A673 (cell line): ENCODE measurements at regions not wholly inside any gene's neighbourhood (a gene's known extent, or its start where the extent isn't known, plus 50 kb on each side); places are given as distances from the start of the nearest gene placed in this dataset.

Source experiments
- BruUV-seq: library from RNA; stranded (reverse); fragments of 400-500 nt; replicated peaks from 2 replicates; lab custom pipeline; 2021; lab: Mats Ljungman, UMichigan
- CTCF ChIA-PET: fragments of 300-600 bp; sonication (Branson Sonifier 250); formaldehyde crosslinking; loops from one replicate; lab custom pipeline; 2022; ENCODE audit warnings: antibody characterized with exemption; lab: Charles Lee
- POLR2A ChIA-PET: fragments of 300-600 bp; sonication (Branson Sonifier 250); formaldehyde crosslinking; loops from one replicate; lab custom pipeline; 2022; ENCODE audit warnings: antibody characterized with exemption; ENCODE audit not compliant: low non-redundant PET; lab: Charles Lee
- DNase-seq: peaks from one replicate; pipeline ENCODE4 v3.0.0-alpha.2; 2015; ENCODE audit warnings: low spot score
- H3K27ac ChIP-seq: fragments of 200-600 bp; sonication (generic); 2 replicates; pipeline ENCODE4 v1.5.1; 2016; ENCODE audit warnings: mixed run types, low read depth, mild to moderate bottlenecking, mixed read lengths, antibody characterized with exemption, low read length; ENCODE audit not compliant: poor library complexity, severe bottlenecking
- H3K27me3 ChIP-seq: fragments of 200-600 bp; sonication (generic); replicated peaks from 2 replicates; pipeline ENCODE4 v1.6.1; 2017; ENCODE audit warnings: mixed run types, low read depth, mild to moderate bottlenecking, mixed read lengths, antibody characterized with exemption, low read length; ENCODE audit not compliant: insufficient read depth, poor library complexity
- H3K36me3 ChIP-seq: fragments of 200-600 bp; sonication (generic); 2 replicates; pipeline ENCODE4 v1.6.1; 2016; ENCODE audit warnings: mixed run types, mild to moderate bottlenecking, mixed read lengths, antibody characterized with exemption, low read length; ENCODE audit not compliant: insufficient read depth, poor library complexity, severe bottlenecking
- H3K4me1 ChIP-seq: fragments of 200-600 bp; sonication (generic); 2 replicates; pipeline ENCODE4 v1.6.1; 2017; ENCODE audit warnings: mixed run types, mild to moderate bottlenecking, mixed read lengths, antibody characterized with exemption, low read length; ENCODE audit not compliant: insufficient read depth, poor library complexity, severe bottlenecking
- H3K4me3 ChIP-seq: fragments of 200-600 bp; sonication (generic); 2 replicates; pipeline ENCODE4 v1.5.1; 2016; ENCODE audit warnings: low read depth, mixed run types, mild to moderate bottlenecking, mixed read lengths, low read length; ENCODE audit not compliant: poor library complexity, severe bottlenecking
- H3K9me3 ChIP-seq: fragments of 200-600 bp; sonication (generic); 2 replicates; pipeline ENCODE4 v1.6.1; 2016; ENCODE audit warnings: mixed run types, low read depth, mild to moderate bottlenecking, mixed read lengths, antibody characterized with exemption, low read length; ENCODE audit not compliant: poor library complexity, severe bottlenecking
- CTCF ChIP-seq: fragments of 300-800, 200-600 bp; sonication (generic); conservative IDR thresholded peaks from 2 replicates; pipeline ENCODE4 v1.5.1; 2017; ENCODE audit warnings: low read depth, mild to moderate bottlenecking, antibody characterized with exemption, low read length, moderate library complexity, mixed read lengths
- EZH2 ChIP-seq: fragments of 200-600 bp; sonication (generic); IDR thresholded peaks from 2 replicates; pipeline ENCODE4 v1.6.1; 2017; ENCODE audit warnings: borderline replicate concordance, low read depth, mild to moderate bottlenecking, mixed read lengths, antibody characterized with exemption, low read length; ENCODE audit not compliant: poor library complexity, severe bottlenecking
- intact Hi-C: fragments of 100-400 bp; cut with micrococcal nuclease; formaldehyde crosslinking; loops from one replicate; pipeline ENCODE4 v1.10.0; 2022; ENCODE audit not compliant: unreplicated experiment

GRCh38 chr9:80380301-80380700 is 808.5 kb downstream of the TLE4 start:
- intact Hi-C loops: no loop called here
- Histone ChIP-seq H3K27ac (no peak overlapping the region), H3K36me3 (no peaks in the 10 kb centered on the region), H3K9me3 (no peaks in the 10 kb centered on the region), H3K4me1 (no peaks in the 10 kb centered on the region), H3K27me3 (no peaks in the 10 kb centered on the region), H3K4me3 (no peak overlapping the region)
- no peak for TF ChIP-seq CTCF
- no peak for TF ChIP-seq EZH2
- POLR2A ChIA-PET: interaction anchor here (0.6 kb wide), 1 partner anchor 1864 kb away, joined by 3 read pairs; no protein-coding TSS in a partner anchor
- BruUV-seq: no TSS peak
- CTCF ChIA-PET: no interaction called here
- DNase-seq: no peak

DNA sequence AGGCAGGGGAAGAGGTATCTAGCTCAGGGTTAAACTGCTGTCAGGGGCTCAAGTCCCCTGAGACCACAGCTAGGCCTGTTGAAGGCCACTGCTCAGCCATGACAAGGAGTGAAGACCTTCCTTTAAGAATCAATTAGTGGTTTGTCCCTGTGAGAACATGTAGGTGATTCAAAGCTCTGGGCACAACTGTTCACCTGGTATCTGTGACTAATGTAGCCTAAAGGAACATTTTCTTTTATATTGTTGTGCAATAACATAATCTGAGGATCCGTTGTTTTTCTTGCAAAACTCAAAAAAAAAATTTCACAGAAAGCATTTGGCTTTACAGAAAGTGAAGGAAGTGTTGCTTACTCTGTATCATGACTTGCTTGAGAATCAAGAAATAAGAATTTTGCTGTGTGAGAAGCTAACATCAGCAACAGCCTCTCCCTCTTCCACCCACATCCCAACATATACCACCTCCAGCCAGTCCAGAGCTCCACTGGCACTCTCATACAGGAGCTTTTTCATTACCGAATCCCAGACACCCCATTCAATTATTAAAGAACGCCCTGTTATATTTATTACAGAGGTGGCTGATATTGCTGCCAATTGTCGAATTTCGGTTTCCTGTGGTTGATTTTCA is 807.0 kb downstream of the TLE4 start:
- H3K4me1 ChIP-seq: no peaks in the 10 kb centered on the region
- ChIA-PET CTCF (no interaction called here), POLR2A (no interaction called here)
- no peaks in the 10 kb centered on the region for H3K27me3 ChIP-seq
- H3K4me3 ChIP-seq: no peak overlapping the region
- no peak for DNase-seq
- no peak overlapping the region for H3K27ac ChIP-seq
- H3K9me3 ChIP-seq: no peaks in the 10 kb centered on the region
- H3K36me3 ChIP-seq: no peaks in the 10 kb centered on the region
- intact Hi-C loops: no loop called here
- no TSS peak for BruUV-seq
- TF ChIP-seq EZH2 (no peak), CTCF (no peak)

DNA sequence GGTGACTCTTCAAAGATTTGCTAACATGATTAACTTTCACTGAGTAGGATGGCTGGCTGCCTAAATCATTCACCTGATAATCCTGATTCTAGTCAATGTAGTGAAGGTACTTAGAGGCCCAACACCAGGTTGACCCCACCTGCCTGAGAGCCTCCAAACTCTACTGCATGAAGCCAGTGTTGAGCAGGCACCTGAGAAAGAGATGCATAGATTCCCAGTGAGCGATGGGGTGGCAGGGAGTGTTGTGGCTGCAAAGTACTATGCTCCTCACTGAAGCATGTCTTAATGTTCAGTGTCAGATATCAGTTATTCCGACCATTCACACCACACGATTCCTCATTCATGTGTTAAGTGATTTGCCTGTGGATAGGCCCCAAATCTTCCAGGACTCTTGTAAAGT is 804.4 kb downstream of the TLE4 start:
- ChIA-PET CTCF (no interaction called here), POLR2A (no interaction called here)
- H3K9me3 ChIP-seq: no peaks in the 10 kb centered on the region
- BruUV-seq: no TSS peak
- no peaks in the 10 kb centered on the region for H3K36me3 ChIP-seq
- no peak overlapping the region for H3K27ac ChIP-seq
- no peak for DNase-seq
- intact Hi-C loops: no loop called here
- no peak overlapping the region for H3K4me3 ChIP-seq
- TF ChIP-seq CTCF (no peak), EZH2 (no peak)
- no peaks in the 10 kb centered on the region for H3K4me1 ChIP-seq
- H3K27me3 ChIP-seq: no peaks in the 10 kb centered on the region
